Fibroblast of lung (primary cell): ENCODE measurements at regions not wholly inside any gene's neighbourhood (a gene's known extent, or its start where the extent isn't known, plus 50 kb on each side); places are given as distances from the start of the nearest gene placed in this dataset.

ENCODE experiments used
- DNase-seq, 2 donors: peaks; one replicate each; pipeline versions ENCODE4 v3.0.0 to v3.0.0-alpha.2; 2010; ENCODE audit warnings: low read depth in 2 of 2
- H2AFZ ChIP-seq: 2 replicates; pipeline ENCODE4 v1.5.1; 2012; ENCODE audit warnings: low read length, control low read depth, inconsistent platforms
- H3K27ac ChIP-seq: 2 replicates; pipeline ENCODE4 v1.5.1; 2011; ENCODE audit warnings: low read length, control low read depth; ENCODE audit not compliant: insufficient read depth
- H3K27me3 ChIP-seq: 2 replicates; pipeline ENCODE4 v1.5.1; 2011; ENCODE audit warnings: mild to moderate bottlenecking, low read length; ENCODE audit not compliant: control insufficient read depth, insufficient read depth
- H3K36me3 ChIP-seq: 2 replicates; pipeline ENCODE4 v1.5.1; 2011; ENCODE audit warnings: low read length; ENCODE audit not compliant: control insufficient read depth, insufficient read depth
- H3K4me1 ChIP-seq: 2 replicates; pipeline ENCODE4 v1.5.1; 2011; ENCODE audit warnings: low read length; ENCODE audit not compliant: control insufficient read depth, insufficient read depth; ENCODE audit errors: extremely low read depth
- H3K4me2 ChIP-seq: 2 replicates; pipeline ENCODE4 v1.5.1; 2011; ENCODE audit warnings: low read length, control low read depth; ENCODE audit not compliant: insufficient read depth; ENCODE audit errors: extremely low read depth
- H3K4me3 ChIP-seq, 4 experiments: fragments of 200-600 bp in 1 of 4; sonication (generic) in 1 of 4; replicated peaks in 1 of 4; 2 replicates each; pipeline ENCODE4 v1.5.1; 2011 to 2016; ENCODE audit warnings: low read length in 4 of 4, low read depth in 3 of 4, mild to moderate bottlenecking in 3 of 4, control low read depth in 2 of 4, inconsistent platforms in 1 of 4, mixed read lengths in 1 of 4; ENCODE audit not compliant: insufficient read depth in 1 of 4; ENCODE audit errors: control extremely low read depth in 1 of 4
- H3K79me2 ChIP-seq: 2 replicates; pipeline ENCODE4 v1.5.1; 2012; ENCODE audit warnings: mild to moderate bottlenecking, low read length, inconsistent platforms; ENCODE audit not compliant: control insufficient read depth, insufficient read depth
- H3K9ac ChIP-seq: 2 replicates; pipeline ENCODE4 v1.5.1; 2011; ENCODE audit warnings: mild to moderate bottlenecking, low read length, control low read depth; ENCODE audit not compliant: insufficient read depth
- H3K9me3 ChIP-seq: 2 replicates; pipeline ENCODE4 v1.5.1; 2012; ENCODE audit warnings: low read depth, low read length; ENCODE audit not compliant: control insufficient read depth, insufficient read depth
- H4K20me1 ChIP-seq: 2 replicates; pipeline ENCODE4 v1.5.1; 2011; ENCODE audit warnings: low read length; ENCODE audit not compliant: control insufficient read depth, insufficient read depth; ENCODE audit errors: extremely low read depth
- CTCF ChIP-seq, 2 donors: IDR thresholded peaks in 1 of 2; conservative IDR thresholded peaks in 1 of 2; 1 replicate in 1 of 2; 2 replicates in 1 of 2; pipeline ENCODE4 v1.5.1; 2011 to 2012; ENCODE audit warnings: low read length in 2 of 2, control low read depth in 1 of 2, inconsistent platforms in 1 of 2, low read depth in 1 of 2, mild to moderate bottlenecking in 1 of 2
- EZH2 ChIP-seq: IDR thresholded peaks from 2 replicates; pipeline ENCODE4 v1.5.1; 2012; ENCODE audit warnings: low read length, control low read depth, mild to moderate bottlenecking; ENCODE audit errors: missing control alignments

- Histone ChIP-seq H3K4me3 (no peak overlapping the region), H3K4me1 (no peaks in the 10 kb centered on the region), H2AFZ (no peak overlapping the region), H3K9me3 (no peaks in the 10 kb centered on the region), H3K36me3 (no peaks in the 10 kb centered on the region), H3K27ac (peak overlapping the region; percentile 11), H3K27me3 (peaks cover 5% of the 10 kb centered on the region), H3K9ac (no peak overlapping the region), H4K20me1 (no peaks in the 10 kb centered on the region), H3K79me2 (no peaks in the 10 kb centered on the region), H3K4me2 (no peak overlapping the region)
- peak; percentile 72 to 89 for DNase-seq
- TF ChIP-seq CTCF (conservative IDR thresholded peaks at IDR 0.05 in 1 of 2, IDR thresholded peaks at IDR 0.05 in 1 of 2; ENCODE audit: low read depth in 1 of 2, low read length in 2 of 2), result peak in 1 of 2 donors; percentile 7
- TF ChIP-seq EZH2, result no peak
Observed at GRCh38 chr2:217652761-217653639, 349.8 kb downstream of the TNS1 start.

GRCh38 chr2:217650716-217651360, 352.0 kb downstream of the TNS1 start:
- no peak overlapping the region for H2AFZ ChIP-seq
- H3K4me1 ChIP-seq, result no peaks in the 10 kb centered on the region
- no peak overlapping the region for H3K27ac ChIP-seq
- no peaks in the 10 kb centered on the region for H3K79me2 ChIP-seq
- H3K36me3 ChIP-seq, result no peaks in the 10 kb centered on the region
- H3K9me3 ChIP-seq, result no peaks in the 10 kb centered on the region
- no peak overlapping the region for H3K4me2 ChIP-seq
- no peak for TF ChIP-seq EZH2
- TF ChIP-seq CTCF (conservative IDR thresholded peaks at IDR 0.05 in 1 of 2, IDR thresholded peaks at IDR 0.05 in 1 of 2; ENCODE audit: low read depth in 1 of 2, low read length in 2 of 2), result peak; percentile 78 to 88
- no peak overlapping the region for H3K9ac ChIP-seq
- H4K20me1 ChIP-seq, result no peaks in the 10 kb centered on the region
- no peaks in the 10 kb centered on the region for H3K27me3 ChIP-seq
- no peak overlapping the region for H3K4me3 ChIP-seq
- peak; percentile 46 to 64 for DNase-seq

- no peaks in the 10 kb centered on the region for H3K27me3 ChIP-seq
- H3K79me2 ChIP-seq, result no peaks in the 10 kb centered on the region
- no peak overlapping the region for H2AFZ ChIP-seq
- H3K4me3 ChIP-seq, result no peak overlapping the region
- no peak overlapping the region for H3K27ac ChIP-seq
- H3K4me2 ChIP-seq, result no peak overlapping the region
- TF ChIP-seq CTCF (conservative IDR thresholded peaks at IDR 0.05 in 1 of 2, IDR thresholded peaks at IDR 0.05 in 1 of 2; ENCODE audit: low read depth in 1 of 2, low read length in 2 of 2) (no peak), EZH2 (no peak)
- no peaks in the 10 kb centered on the region for H4K20me1 ChIP-seq
- no peaks in the 10 kb centered on the region for H3K4me1 ChIP-seq
- no peaks in the 10 kb centered on the region for H3K36me3 ChIP-seq
- no peak overlapping the region for H3K9ac ChIP-seq
- no peaks in the 10 kb centered on the region for H3K9me3 ChIP-seq
- no peak for DNase-seq
Observed at GRCh38 chr2:217650229-217650628, 352.6 kb downstream of the TNS1 start.
